ENCODE measurements at regions not wholly inside any gene's neighbourhood (a gene's known extent, or its start where the extent isn't known, plus 50 kb on each side); places are given as distances from the start of the nearest gene placed in this dataset.

- H3K9me3 Mint-ChIP-seq, result peaks cover 22% of the 10 kb centered on the region
- no peak overlapping the region for H3K27ac ChIP-seq (ENCODE audit: low read depth, low read length)
- no peak overlapping the region for H3K27ac Mint-ChIP-seq
- H3K27me3 ChIP-seq (ENCODE audit: control insufficient read depth, insufficient read depth, low read length, poor library complexity, severe bottlenecking), result no peaks in the 10 kb centered on the region
- no peaks in the 10 kb centered on the region for H3K36me3 ChIP-seq (ENCODE audit: control insufficient read depth, insufficient read depth, low read length)
- no peaks in the 10 kb centered on the region for H3K9me3 ChIP-seq (ENCODE audit: control insufficient read depth, low read length)
- H3K4me1 ChIP-seq (ENCODE audit: control insufficient read depth, insufficient read depth, low read length), result no peaks in the 10 kb centered on the region
- no peak for DNase-seq
- no peaks in the 10 kb centered on the region for H3K36me3 Mint-ChIP-seq (ENCODE audit: low read depth)
- no peaks in the 10 kb centered on the region for H3K4me1 Mint-ChIP-seq
- no peak overlapping the region for H3K4me3 Mint-ChIP-seq
- H3K27me3 Mint-ChIP-seq (ENCODE audit: insufficient read depth), result peaks cover 1% of the 10 kb centered on the region
- WGBS, 2 experiments (ENCODE audit: insufficient coverage in 1 of 2, insufficient read length in 1 of 2), result 93 to 95% methylated on average over 8 to 10 of the region's 10 CpGs
- TF ChIP-seq CTCF (conservative IDR thresholded peaks at IDR 0.05), result no peak
- H3K9ac ChIP-seq (ENCODE audit: extremely low read depth, low read length, poor library complexity, severe bottlenecking), result no peak overlapping the region
- no peak overlapping the region for H3K4me3 ChIP-seq (ENCODE audit: low read length)
Measured at GRCh38 chr16:47806309-47806847, 345.2 kb downstream of the PHKB start.

- Mint-ChIP-seq H3K27ac (no peak overlapping the region), H3K9me3 (peaks cover 35% of the 10 kb centered on the region), H3K36me3 (ENCODE audit: low read depth) (peaks cover 7% of the 10 kb centered on the region), H3K27me3 (ENCODE audit: insufficient read depth) (peaks cover 6% of the 10 kb centered on the region), H3K4me1 (no peaks in the 10 kb centered on the region), H3K4me3 (no peak overlapping the region)
- 0 to 33% methylated on average over 1 to 3 of the region's 3 CpGs for WGBS, 2 experiments (ENCODE audit: insufficient coverage in 1 of 2, insufficient read length in 1 of 2)
- Histone ChIP-seq H3K4me3 (ENCODE audit: low read length) (no peak overlapping the region), H3K9ac (ENCODE audit: extremely low read depth, low read length, poor library complexity, severe bottlenecking) (no peak overlapping the region), H3K36me3 (ENCODE audit: control insufficient read depth, insufficient read depth, low read length) (no peaks in the 10 kb centered on the region), H3K27me3 (ENCODE audit: control insufficient read depth, insufficient read depth, low read length, poor library complexity, severe bottlenecking) (no peaks in the 10 kb centered on the region), H3K9me3 (ENCODE audit: control insufficient read depth, low read length) (peaks cover 29% of the 10 kb centered on the region), H3K27ac (ENCODE audit: low read depth, low read length) (no peak overlapping the region), H3K4me1 (ENCODE audit: control insufficient read depth, insufficient read depth, low read length) (no peaks in the 10 kb centered on the region)
- TF ChIP-seq CTCF (conservative IDR thresholded peaks at IDR 0.05), result no peak
- peak; percentile 64 for DNase-seq
Measured at GRCh38 chr16:47787696-47788095, 326.6 kb downstream of the PHKB start.

- no peaks in the 10 kb centered on the region for H3K9me3 Mint-ChIP-seq
- Histone ChIP-seq H3K27ac (ENCODE audit: low read depth, low read length) (no peak overlapping the region), H3K9me3 (ENCODE audit: control insufficient read depth, low read length) (no peaks in the 10 kb centered on the region), H3K36me3 (ENCODE audit: control insufficient read depth, insufficient read depth, low read length) (no peaks in the 10 kb centered on the region), H3K9ac (ENCODE audit: extremely low read depth, low read length, poor library complexity, severe bottlenecking) (no peak overlapping the region), H3K4me1 (ENCODE audit: control insufficient read depth, insufficient read depth, low read length) (no peaks in the 10 kb centered on the region), H3K4me3 (ENCODE audit: low read length) (no peak overlapping the region), H3K27me3 (ENCODE audit: control insufficient read depth, insufficient read depth, low read length, poor library complexity, severe bottlenecking) (no peaks in the 10 kb centered on the region)
- 95 to 100% methylated on average over 3 to 5 of the region's 5 CpGs for WGBS, 2 experiments (ENCODE audit: insufficient coverage in 1 of 2, insufficient read length in 1 of 2)
- no peaks in the 10 kb centered on the region for H3K36me3 Mint-ChIP-seq (ENCODE audit: low read depth)
- no peaks in the 10 kb centered on the region for H3K4me1 Mint-ChIP-seq
- no peak overlapping the region for H3K27ac Mint-ChIP-seq
- peaks cover 4% of the 10 kb centered on the region for H3K27me3 Mint-ChIP-seq (ENCODE audit: insufficient read depth)
- no peak for TF ChIP-seq CTCF (conservative IDR thresholded peaks at IDR 0.05)
- H3K4me3 Mint-ChIP-seq, result no peak overlapping the region
- DNase-seq, result no peak
Measured at GRCh38 chr16:47781673-47782072, 320.5 kb downstream of the PHKB start.

Data from endodermal cell (in vitro differentiated cells).